Liver (tissue), 3 donors: ENCODE measurements at regions not wholly inside any gene's neighbourhood (a gene's known extent, or its start where the extent isn't known, plus 50 kb on each side); places are given as distances from the start of the nearest gene placed in this dataset.

Experiments used
- ATF3 ChIP-seq: IDR thresholded peaks from 2 replicates; pipeline ENCODE4 v1.6.1; 2016; ENCODE audit warnings: antibody characterized with exemption
- CTCF ChIP-seq: fragments of 150-350 bp; IDR thresholded peaks from 2 replicates; pipeline ENCODE4 v1.5.1; 2017; ENCODE audit warnings: improper control_type of control experiment, low read depth, low read length; ENCODE audit not compliant: missing input control
- EGR1 ChIP-seq, 2 donors: IDR thresholded peaks; 2 replicates each; pipeline ENCODE4 v1.6.1; 2016 to 2018; ENCODE audit warnings: antibody characterized with exemption in 2 of 2, low read depth in 2 of 2
- GABPA ChIP-seq, 2 donors: IDR thresholded peaks in 1 of 2; conservative IDR thresholded peaks in 1 of 2; 2 replicates each; pipeline ENCODE4 v1.6.1; 2016; ENCODE audit warnings: antibody characterized with exemption in 2 of 2, mild to moderate bottlenecking in 1 of 2, moderate library complexity in 1 of 2
- HNF4G ChIP-seq: IDR thresholded peaks from 2 replicates; pipeline ENCODE4 v1.6.1; 2016; ENCODE audit warnings: antibody characterized with exemption
- JUND ChIP-seq, 2 donors: IDR thresholded peaks; 2 replicates each; pipeline ENCODE4 v1.6.1; 2016; ENCODE audit warnings: antibody characterized with exemption in 2 of 2
- MAX ChIP-seq: IDR thresholded peaks from 2 replicates; pipeline ENCODE4 v1.6.1; 2016; ENCODE audit warnings: antibody characterized with exemption
- RAD21 ChIP-seq, 2 donors: IDR thresholded peaks; 2 replicates each; pipeline ENCODE4 v1.6.1; 2016; ENCODE audit warnings: antibody characterized with exemption in 2 of 2, mild to moderate bottlenecking in 2 of 2
- REST ChIP-seq: IDR thresholded peaks from 2 replicates; pipeline ENCODE4 v1.6.1; 2016; ENCODE audit warnings: antibody characterized with exemption, mild to moderate bottlenecking
- SP1 ChIP-seq: IDR thresholded peaks from 2 replicates; pipeline ENCODE4 v1.6.1; 2018; ENCODE audit warnings: antibody characterized with exemption, mild to moderate bottlenecking
- TAF1 ChIP-seq: conservative IDR thresholded peaks from 2 replicates; pipeline ENCODE4 v1.6.1; 2016; ENCODE audit warnings: antibody characterized with exemption, mild to moderate bottlenecking
- YY1 ChIP-seq: IDR thresholded peaks from 2 replicates; pipeline ENCODE4 v1.6.1; 2016; ENCODE audit warnings: antibody characterized with exemption, mild to moderate bottlenecking
- ZBTB33 ChIP-seq: IDR thresholded peaks from 2 replicates; pipeline ENCODE4 v1.6.1; 2016; ENCODE audit warnings: antibody characterized with exemption
- donor health status: healthy.
- donor health status: healthy.

- TF ChIP-seq CTCF (no peak), RAD21 (IDR thresholded peaks at IDR 0.05) (no peak), SP1 (no peak), GABPA (IDR thresholded peaks at IDR 0.05 in 1 of 2, conservative IDR thresholded peaks at IDR 0.05 in 1 of 2) (no peak), MAX (no peak), TAF1 (no peak), HNF4G (no peak), ATF3 (no peak), YY1 (no peak), JUND (IDR thresholded peaks at IDR 0.05) (no peak), ZBTB33 (no peak), REST (no peak), EGR1 (IDR thresholded peaks at IDR 0.05; ENCODE audit: low read depth in 2 of 2) (no peak)
These were observed 404.4 kb upstream of the SOX11 start for GRCh38 chr2:5287558-5288334.
